KBM-7 (cell line): ENCODE measurements at regions not wholly inside any gene's neighbourhood (a gene's known extent, or its start where the extent isn't known, plus 50 kb on each side); places are given as distances from the start of the nearest gene placed in this dataset.
"Not testable (repeated sequence)": the region's sequence is repeated elsewhere in the genome, so short reads cannot be mapped to it uniquely, and the experiment has no call there.

ENCODE experiments used
- DNase-seq: peaks from one replicate; pipeline ENCODE4 v3.0.0-alpha.2; 2015
- in situ Hi-C: fragments of 300-500 bp; cut with MboI; formaldehyde crosslinking; loops from 2 replicates; pipeline ENCODE4 v1.14.3; 2020; ENCODE audit warnings: low sequenced_read_pairs, low pct_unique_long_range_greater_than_20kb, mixed read lengths

GRCh38 chr18:29737620-29738019, 1304.9 kb downstream of the DSC3 start:
- in situ Hi-C loops = no loop called here
- DNase-seq = no peak

DNA sequence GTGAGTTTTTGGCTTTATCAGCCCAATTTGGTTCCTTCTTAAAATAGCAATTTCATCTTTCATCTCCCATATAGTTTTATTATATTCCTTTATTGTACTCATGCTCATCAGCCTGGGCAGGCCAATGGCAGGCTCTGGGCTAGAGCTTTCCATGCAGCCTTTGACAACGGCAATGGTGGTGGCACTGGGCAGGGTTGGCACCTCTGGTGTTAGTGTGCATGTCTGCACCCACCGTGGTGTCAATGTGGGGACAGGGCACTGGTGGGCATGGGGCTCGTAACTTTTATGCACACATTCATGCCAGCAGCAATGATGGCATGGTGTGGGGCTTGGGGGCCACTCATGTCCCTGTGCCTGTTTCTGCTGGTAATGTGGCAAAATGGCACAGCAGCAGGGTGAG, 1305.4 kb downstream of the DSC3 start:
- no peak for DNase-seq

GRCh38 chr18:29730073-29730472, 1312.5 kb downstream of the DSC3 start:
- in situ Hi-C loops = no loop called here
- no peak for DNase-seq

More for the DNA sequence above, 1305.4 kb downstream of the DSC3 start:
- in situ Hi-C loops = no loop called here

DNA sequence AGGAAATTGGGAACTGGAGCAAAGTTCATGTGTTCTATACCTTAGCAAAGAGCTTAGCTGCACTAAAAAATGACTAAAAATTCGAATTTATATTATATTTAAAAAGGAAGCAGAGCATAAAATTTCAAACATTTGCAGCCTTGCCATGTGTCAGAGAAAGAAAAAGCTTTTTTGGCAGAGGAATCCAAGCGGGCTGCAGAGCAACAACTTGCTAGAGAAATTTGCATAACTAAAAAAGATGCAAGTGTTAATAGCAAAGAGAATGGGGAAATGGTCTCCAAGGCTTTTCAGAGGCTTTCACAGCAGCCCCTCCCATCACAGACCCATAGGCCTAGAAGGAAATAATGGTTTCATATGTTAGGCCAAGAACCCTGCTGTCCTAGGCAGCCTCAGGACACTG, 1315.9 kb downstream of the DSC3 start:
- DNase-seq = no peak
- in situ Hi-C loops = no loop called here

GRCh38 chr18:29723486-29723885, 1319.1 kb downstream of the DSC3 start:
- in situ Hi-C loops, DNase-seq: not testable (repeated sequence)

DNA sequence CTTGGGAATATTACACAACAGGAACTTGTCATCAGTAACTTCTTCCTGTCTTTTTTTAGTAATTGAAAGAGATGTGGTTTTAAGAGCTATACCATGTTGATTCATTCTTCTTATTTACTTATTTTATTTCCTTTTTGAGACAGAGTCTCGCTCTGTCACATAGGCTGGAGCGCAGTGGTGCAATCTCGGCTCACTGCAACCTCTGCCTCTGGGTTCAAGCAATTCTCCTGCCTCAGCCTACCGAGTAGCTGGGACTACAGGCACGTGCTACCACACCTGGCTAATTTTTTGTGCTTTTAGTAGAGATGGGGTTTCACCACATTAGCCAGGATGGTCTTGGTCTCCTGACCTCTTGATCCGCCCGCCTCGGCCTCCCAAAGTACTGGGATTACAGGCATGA, 1326.6 kb downstream of the DSC3 start:
- DNase-seq, in situ Hi-C loops: not testable (repeated sequence)

GRCh38 chr18:29712785-29713184, 1329.8 kb downstream of the DSC3 start:
- in situ Hi-C loops = no loop called here
- DNase-seq = no peak

- DNase-seq = no peak
- in situ Hi-C loops = no loop called here
These were observed 1330.6 kb downstream of the DSC3 start for GRCh38 chr18:29711932-29712331.

- no peak for DNase-seq
- in situ Hi-C loops = no loop called here
These were observed 1349.2 kb downstream of the DSC3 start for GRCh38 chr18:29693334-29693733.

DNA sequence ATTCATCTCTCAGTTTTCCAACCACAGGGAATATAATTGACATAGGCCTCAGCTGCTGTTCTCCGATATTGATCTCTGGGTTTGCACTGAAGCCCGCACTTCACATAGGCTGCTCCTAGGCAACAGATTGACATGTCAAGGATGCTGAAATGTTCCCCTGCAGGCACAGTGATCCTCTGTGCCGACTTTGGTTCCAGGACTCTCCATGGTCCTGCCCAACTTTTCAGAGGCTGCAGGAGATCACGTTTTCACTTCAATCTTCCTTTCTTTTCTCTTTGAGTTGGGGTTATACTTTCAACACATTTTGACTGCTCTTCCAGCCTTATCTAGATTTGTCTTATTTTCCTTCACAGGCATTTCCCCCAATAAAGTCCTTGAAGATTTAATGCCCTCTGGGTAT, 1361.0 kb downstream of the DSC3 start:
- in situ Hi-C loops = no loop called here
- DNase-seq = no peak

GRCh38 chr18:29664278-29665036, 1378.1 kb downstream of the DSC3 start:
- in situ Hi-C loops = no loop called here

GRCh38 chr18:29661924-29662323, 1380.6 kb downstream of the DSC3 start:
- in situ Hi-C loops = no loop called here
- no peak for DNase-seq

More at GRCh38 chr18:29664278-29665036, 1378.1 kb downstream of the DSC3 start:
- no peak for DNase-seq

DNA sequence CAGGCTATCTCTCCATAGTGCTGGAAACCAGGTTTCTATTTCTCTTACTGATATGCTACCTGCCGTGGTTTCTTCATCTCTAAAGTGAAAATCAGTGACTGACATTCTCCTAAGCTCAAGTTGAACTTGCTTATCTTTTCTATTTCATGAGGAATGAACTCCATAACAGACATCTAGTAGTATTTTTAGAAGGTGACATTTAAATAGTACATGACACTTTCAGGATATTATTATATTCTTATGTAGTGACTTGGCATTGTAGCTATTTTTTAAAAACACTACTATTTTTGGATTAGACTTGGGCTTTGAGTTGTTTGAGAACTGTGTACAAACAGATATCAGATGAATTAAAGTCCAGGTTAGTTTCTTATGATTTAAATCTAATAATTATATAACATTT, 1381.8 kb downstream of the DSC3 start:
- in situ Hi-C loops = no loop called here
- DNase-seq = no peak

DNA sequence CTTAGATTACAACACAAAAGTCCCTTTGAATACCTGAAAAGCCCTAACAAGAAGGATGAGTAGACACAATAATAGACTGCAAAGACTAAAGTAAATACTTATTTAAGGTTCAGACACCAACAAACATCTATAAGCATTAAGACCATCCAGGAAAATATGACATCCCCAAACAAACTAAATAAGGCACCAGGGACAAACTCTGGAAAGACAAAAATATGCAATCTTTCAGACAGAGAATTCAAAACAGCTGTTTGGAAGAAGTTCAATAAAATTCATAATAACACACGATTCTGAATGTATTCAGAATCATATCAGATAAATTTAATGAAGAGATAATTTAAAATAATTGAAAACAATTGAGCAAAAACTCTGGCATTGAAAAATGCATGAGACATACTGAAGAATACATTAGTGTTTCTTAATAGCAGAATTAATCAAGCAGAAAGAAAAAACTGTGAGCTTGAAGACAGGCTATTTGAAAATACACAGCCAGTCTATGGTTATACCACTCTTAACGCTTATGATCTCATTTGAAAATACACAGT, 1388.8 kb downstream of the DSC3 start:
- in situ Hi-C loops = no loop called here
- DNase-seq = no peak

DNA sequence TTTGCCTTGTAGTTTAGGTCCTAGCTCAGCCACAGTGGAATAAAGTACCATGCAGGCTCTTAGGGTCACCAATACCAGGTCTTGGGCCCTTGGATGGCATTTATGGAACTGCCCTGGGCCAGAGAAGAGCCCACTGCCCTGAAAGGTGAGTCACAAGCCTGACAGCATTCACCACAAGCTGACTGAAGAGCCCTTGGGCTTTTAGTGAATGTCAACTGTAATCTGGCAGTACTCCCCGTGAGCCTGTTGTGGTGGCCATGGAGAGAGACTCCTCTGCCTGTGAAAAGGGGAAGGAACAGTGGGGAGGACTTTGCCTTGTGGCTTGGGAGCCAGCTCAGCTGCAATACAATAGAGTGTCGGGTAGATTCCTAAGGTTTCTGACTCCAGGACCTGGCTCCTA, 1389.7 kb downstream of the DSC3 start:
- in situ Hi-C loops = no loop called here
- DNase-seq = no peak

- no peak for DNase-seq
- in situ Hi-C loops = no loop called here
These were observed 1391.3 kb downstream of the DSC3 start for GRCh38 chr18:29651122-29651680.

DNA sequence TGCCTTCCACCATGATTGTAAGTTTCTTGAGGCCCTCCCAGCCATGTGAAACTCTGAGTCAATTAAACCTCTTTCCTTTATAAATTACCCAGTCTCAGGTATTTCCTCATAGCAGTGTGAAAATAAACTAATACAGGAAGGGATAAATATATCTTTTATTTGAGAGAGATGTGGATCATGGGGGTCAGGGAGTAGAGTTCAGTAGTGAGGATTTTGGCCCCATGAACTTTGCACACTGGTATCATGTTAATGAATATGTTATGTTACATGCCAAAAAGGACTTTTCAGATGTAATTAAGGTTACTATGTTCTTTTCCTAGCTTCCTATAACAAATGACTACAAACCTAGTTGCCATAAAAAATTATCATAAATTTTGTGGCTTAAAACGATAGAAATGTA, 1393.7 kb downstream of the DSC3 start:
- no peak for DNase-seq
- in situ Hi-C loops = no loop called here

DNA sequence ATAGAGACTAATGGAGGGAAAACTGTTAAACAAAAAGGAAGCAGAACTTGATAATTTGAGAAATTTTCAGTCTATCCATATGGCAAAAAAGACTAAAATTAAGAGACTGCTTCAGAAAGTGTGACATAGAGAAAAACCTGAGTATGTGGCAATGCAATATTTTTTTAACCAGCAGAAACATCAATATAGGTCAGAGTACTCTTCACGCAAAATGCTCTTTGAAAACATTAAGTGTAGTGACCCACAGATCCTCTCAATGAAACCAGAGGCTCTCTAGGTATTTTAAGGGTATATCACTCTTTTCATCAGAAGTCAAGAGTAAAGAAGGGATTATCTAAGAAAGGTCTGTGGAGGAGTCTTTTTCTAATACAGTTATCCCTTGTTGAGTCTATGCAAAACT, 1394.8 kb downstream of the DSC3 start:
- DNase-seq = no peak
- in situ Hi-C loops = no loop called here

- in situ Hi-C loops = no loop called here
- no peak for DNase-seq
These were observed 1398.3 kb downstream of the DSC3 start for GRCh38 chr18:29644276-29644675.

DNA sequence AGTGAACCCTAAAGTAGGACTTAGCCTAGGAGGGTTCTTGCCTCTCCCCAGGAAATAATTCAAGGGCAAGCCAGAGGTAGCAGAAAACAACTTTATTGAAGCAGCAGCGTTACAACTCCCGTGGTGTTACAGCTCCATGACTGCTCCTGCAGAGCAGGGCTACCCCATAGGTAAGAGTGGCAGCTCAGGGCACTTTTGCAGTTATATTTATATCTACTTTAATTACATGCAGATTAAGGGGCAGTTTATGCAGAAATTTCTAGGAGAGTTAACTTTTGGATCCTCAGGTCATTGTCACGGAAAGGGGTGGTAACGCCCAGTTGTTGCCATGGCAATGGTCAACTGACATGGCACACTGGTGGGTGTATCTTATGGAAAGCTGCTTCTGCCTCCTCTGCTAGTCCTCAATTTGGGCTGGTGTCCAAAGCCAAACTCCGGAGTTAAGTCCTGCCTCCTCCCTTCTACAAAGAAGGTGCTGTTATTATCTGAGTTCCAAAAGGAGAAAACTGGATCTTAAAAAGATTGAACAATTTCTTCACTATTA, 1413.0 kb downstream of the DSC3 start:
- no peak for DNase-seq
- in situ Hi-C loops = no loop called here
